GM19452 (cell line): ENCODE measurements at regions not wholly inside any gene's neighbourhood (a gene's known extent, or its start where the extent isn't known, plus 50 kb on each side); places are given as distances from the start of the nearest gene placed in this dataset.

ENCODE experiments used
- ATAC-seq: cut with Tn5 transposase; IDR thresholded peaks from one replicate; pipeline ENCODE4 v1.9.1; 2021; ENCODE audit not compliant: unreplicated experiment

DNA sequence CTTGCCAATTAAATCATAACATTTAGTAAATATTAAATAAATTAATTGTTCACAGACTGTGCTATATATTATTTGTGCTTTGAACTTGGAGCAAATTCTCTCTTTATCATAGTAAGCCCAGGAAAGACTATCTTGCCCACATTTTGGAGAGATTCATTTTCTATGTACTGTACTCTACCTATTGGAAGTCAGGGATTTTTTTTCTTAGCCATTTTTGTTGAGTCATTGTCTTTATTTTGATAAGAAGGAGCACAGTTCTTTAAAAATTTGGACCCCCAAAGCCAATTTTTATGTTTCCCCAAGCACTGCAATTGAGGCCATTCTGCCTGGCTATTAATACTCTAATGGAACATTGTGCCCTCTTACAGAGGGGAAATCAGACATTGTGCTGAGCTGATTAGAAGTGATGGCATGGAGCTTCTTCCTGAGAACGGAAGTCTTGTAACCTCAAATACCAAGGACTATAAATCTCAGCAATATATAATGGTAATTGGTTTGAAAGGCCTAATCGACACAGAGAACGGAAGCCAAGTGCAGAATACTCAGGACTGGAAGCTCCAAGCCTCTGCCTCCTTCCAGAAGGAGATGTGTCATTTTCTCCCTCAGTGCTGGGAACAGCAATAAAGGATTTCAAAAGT, 188.8 kb upstream of the PAPPA start:
- no peak for ATAC-seq

DNA sequence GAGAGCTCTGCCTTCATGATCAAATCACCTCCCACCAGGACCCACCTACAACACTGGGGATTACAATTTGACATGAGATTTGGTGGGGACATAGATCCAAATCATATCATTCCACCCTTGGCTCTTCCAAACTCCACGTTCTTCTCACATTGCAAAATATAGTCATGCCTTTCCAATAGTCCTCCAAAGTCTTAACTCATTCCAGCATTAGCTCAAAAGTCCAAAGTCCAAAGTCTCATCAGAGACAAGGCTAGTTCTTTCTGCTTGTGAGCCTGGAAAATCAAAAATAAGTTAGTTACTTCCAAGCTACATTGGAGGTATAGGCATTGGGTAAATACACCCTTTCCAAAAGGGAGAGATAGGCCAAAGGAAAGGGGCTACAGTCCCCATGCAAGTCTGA, 186.9 kb upstream of the PAPPA start:
- ATAC-seq, result no peak

DNA sequence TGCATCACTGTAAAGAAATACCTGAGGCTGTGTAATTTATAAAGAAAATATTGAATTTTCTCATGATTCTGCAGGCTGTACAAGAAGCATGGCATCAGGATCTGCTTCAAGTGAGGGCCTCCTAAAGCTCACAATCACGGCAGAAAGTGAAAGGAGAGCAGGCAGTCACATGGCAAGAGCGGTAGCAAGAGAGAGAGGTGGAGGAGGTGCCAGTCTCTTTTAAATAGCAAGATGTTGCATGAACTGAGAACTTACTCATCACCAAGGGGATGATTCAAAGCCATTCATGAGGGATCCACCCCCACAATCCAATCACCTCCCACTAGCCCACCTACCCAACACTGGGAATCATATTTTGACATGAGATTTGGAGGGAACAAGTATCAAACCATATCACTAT, 184.5 kb upstream of the PAPPA start:
- no peak for ATAC-seq

DNA sequence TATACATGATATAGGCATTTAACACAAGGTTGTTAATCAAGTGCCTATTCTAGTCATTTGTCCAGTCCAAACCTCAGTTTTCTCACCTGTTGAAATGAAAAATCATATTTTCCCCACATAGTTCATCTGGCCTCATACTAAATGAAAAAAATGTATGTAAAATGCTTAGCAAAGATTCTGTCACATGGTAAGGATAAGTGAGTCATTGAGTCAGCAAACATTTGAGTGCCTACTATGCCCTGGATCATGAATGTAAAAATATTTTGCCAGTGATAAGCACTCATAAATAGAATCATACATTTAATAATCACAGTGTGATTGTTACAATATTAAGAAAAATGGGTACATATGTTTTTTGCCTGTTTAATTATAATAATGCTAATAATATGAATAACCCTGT, 181.2 kb upstream of the PAPPA start:
- ATAC-seq, result no peak

DNA sequence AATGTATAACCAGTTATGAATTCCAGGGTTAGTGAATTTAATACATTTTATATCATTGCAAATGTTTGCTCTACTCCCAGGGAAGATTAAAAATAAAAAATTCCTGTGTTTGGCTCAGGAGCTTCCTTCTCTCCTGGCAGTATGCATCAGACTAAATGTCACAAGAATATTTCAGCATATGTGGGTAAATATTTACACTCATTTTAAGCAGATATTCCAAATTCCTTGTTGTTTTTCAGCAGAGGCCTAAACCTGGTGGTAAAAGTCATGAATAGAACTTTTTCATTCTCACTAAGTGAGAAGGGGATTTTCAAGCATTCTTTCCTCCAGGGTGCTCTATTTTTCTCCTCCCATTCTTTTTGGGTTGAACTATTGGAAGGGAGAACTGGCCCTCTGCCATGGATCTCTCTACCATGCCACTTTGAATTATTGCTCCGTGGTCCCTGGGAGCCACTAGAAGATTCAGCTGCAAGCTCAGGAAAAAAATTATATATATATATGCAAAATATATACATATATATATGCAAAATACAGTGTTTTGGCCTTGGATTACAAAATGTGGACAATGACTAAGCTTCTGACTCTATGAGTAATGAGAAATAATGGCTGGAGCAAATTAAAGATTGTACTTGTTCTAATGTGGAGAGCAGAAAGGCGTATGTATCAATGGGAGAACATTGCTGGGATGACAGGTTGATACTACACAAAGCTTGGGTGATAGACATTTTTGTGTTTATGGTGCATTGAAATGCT, 180.6 kb upstream of the PAPPA start:
- ATAC-seq, result no peak

DNA sequence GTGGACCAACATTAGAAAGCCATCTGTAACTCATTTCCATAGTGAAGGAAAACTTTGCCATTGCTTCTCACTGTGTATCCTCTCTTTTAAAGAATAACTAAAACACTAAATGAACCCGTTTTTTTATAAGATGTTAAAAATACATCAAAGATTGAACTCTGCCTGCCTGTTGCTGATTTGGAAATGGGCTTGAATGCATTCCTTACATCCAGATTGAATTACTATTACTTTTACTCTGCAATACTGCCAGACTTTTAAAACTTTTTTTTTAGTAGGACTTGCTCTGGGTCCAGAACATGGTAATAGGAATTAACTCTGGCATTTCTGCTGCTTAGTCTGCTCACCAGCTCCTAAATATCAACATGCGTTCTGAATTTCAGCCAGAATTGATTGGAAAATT, 176.8 kb upstream of the PAPPA start:
- ATAC-seq, result no peak

DNA sequence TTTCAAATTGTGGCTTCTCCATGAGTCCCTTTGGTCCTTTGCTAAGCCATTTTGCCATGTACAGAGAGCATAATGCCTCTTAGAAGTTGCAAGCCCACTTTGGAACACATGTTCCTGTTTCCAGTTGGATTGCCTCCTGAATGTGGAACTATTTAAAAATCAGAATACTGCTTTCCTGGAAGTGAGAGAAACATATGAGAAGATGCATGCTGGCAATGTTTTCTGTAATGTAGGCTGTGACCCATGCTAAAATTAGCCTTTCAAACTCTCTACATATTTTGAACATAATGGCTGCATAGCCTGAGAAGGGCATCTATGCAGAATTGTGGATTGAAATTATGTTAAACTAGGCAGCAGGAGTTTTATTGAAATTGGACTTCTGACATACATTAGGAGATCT, 175.5 kb upstream of the PAPPA start:
- no peak for ATAC-seq

DNA sequence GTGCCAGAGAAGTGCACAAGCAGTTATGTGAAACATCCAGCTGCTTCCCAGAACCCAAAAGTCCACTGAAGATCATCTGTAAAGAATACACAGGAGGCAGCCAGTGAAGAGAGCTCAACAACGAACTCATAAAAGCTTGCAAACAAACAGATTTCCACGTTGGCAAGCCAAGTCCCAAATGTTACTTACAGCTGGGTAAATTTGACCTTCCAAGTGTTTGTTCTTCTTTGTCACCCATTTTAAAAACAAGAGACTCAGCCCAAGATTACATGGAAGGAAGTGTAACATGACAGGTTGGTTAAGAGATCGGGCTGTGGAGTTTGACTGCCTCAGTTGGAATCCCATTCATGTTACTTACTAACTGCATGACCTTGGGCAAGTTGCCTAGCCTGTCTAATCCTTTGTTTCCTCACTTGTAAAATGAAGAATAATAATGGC, 174.9 kb upstream of the PAPPA start:
- no peak for ATAC-seq

DNA sequence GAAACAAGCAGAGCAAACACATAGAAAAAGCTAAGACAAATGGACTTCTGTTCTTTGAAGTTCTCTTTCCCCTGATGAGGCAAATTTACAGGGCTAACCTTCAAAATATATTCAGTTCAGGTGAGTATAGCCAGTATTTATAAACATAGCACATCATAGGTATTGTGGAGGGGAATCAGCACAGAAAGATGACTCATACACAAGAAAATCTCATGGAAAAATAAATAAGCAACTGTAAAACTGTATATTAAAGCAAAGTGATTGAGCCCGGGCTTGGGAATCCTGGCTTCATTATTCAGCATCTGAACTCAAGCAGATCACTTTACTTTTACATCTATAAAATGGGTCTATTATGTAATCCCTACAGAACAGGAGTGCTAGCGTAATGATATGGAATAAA, 173.5 kb upstream of the PAPPA start:
- ATAC-seq, result no peak

DNA sequence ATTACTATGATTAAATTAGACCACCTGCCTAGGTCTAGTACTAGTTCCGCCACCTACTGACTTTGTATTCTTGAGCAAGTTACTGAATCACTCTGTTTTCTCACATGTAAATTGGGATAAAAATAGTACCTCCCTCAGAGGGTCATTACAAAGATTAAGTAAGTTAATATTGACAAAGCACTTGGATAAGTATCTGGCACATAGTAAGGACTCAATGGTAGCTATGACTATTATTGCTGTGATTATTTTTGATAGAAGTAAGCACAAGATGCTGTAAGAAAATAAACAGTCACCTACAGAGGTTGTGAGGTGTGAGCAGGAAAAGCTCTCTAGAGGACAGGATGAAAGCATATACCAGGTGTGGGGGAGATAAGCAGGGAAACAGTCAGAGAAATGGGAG, 173.1 kb upstream of the PAPPA start:
- ATAC-seq, result no peak

DNA sequence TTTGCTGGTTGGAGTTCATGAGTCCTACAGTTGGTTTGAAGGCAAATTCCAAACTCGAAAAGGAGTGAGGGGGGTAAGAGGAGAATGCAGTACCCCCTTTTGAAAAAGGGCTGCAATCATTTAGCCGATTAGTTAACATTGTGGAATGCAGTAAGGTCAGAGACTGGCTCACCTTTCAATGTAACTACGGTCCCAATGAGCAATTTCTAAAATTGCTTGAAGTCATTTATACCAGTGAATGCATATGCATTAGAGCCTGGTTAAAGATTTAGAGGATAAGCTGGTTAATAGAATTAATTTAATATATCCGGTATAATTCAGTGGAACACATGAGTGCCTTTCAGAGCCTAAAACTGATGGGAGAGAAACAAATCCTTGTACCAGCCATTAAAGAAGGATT, 172.6 kb upstream of the PAPPA start:
- ATAC-seq, result no peak

DNA sequence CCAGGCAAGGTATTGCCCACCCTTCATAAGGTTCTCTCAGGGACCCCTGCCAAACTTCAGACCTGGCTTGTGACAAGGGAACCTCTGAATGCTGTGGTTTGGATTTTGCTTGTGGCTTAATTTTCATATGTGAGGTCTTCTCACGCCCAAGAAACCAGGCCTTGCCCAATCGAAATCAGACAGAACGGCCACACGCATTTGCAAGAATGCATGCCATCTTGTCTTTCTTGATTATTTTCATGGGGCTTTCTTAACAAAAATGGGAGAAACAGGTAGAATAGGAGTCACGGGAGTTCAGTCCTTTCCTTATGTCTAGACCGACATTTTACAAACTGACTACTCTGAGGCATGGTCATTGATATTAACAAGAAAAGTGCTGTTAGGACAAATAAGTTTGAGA, 170.2 kb upstream of the PAPPA start:
- no peak for ATAC-seq

DNA sequence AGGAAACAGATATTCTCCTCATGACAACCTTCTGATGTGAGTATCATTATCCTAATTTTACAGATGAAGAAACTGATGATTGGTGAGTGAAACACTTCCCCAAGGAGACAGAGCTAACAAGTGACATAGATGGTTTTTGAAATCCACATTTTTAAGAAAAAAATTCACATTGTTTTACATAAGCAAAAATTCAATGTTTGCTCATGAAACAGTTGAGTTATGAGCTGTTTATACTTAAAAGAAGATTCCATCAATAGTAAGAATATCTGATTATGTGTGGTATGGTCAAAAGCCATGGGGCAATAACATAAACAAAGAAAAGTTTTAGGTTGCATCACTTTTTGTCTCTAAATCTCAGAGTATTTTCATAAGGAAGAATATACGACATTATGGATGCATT, 167.9 kb upstream of the PAPPA start:
- ATAC-seq, result no peak

DNA sequence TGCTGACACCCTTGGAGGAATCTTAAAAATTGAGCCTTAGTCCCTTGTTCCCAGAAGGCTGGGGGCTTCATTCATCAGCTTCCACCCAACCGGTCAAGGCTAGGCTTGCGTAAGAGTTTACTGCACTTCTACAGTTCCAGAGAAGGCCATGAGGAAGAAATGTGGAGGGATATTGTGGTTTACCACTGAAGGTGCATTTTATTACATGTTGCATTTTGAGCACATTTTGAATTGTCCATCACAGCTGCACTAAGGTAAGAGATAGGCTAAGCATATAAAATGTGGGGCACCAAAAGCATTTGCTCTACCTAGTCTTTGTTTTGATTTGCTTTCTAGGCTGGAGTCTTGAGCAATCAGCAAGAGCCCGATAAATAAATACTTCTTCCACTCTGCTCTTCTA, 167.1 kb upstream of the PAPPA start:
- no peak for ATAC-seq

DNA sequence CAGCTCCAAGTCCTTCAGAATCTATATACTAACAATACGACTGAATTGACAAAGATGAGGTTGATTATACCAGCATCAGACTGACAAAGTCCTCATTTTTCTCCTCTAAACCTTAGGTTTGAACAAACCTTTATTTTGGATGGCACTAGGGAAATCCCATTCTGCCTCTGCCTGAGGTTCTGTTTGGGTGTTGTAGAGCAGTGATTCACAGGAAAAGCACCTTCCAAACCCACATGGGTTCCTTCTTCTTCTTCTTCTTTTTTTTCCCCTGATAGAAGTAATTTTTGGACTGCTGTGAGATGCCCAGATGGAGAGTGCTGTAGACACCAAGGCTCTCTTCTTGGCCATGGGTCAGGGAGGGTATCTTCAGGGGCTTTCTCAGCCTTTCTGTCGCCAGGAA, 164.9 kb upstream of the PAPPA start:
- ATAC-seq, result no peak

DNA sequence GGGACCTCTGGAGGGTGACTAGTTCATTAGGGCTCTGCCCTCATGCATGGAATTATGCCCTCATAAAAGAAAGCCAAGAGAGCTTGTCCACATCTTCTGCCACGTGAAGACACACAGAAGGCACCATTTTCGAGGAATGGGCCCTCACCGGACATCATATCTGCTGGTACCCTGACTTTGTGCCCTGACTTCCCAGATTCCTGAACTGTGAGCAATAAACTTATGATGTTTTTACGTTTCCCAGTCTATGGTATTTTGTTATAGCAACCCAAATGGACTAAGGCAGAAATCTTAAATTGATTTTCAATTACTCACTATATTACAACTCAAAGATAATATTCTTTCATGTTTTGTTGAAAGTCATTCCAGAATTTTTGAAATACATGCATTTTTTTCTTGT, 163.8 kb upstream of the PAPPA start:
- no peak for ATAC-seq

DNA sequence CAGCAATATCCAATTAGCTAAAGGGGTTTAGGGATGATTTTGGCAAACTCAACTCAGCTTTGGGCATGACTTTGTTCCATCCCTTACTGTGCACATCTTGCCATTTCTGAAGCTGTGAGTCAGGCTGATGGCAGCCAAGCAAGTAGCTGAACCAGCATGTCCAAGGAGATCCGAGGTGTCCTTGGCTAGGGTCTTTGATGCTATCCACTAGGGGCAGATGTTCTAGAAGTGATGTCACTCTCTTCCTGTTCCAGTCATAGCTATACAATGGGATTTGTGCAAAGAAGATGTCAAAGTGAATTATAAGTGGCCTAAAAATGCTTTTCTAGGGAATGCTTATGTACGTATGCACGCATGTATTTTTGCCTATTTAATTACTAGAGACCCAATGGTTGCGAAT, 160.8 kb upstream of the PAPPA start:
- no peak for ATAC-seq

DNA sequence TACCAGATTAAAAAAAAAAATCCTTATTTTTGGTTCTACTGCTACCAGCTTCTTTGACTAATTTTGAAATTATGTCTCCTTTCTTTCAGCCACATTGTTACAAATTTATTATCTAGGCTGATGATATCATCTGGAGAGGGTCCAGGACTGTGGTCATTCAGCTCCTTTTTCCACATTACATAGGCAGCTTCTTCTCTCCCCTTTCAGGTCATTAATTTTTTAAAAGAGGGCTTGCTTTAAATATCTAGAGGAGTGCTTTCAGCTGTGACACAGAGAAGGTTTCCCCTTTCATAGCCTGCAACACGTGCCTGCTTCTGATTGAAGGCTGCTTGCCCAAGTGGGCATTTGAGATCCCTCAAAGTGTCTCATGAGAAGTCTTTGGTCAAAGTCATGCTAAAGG, 155.7 kb upstream of the PAPPA start:
- ATAC-seq, result no peak

DNA sequence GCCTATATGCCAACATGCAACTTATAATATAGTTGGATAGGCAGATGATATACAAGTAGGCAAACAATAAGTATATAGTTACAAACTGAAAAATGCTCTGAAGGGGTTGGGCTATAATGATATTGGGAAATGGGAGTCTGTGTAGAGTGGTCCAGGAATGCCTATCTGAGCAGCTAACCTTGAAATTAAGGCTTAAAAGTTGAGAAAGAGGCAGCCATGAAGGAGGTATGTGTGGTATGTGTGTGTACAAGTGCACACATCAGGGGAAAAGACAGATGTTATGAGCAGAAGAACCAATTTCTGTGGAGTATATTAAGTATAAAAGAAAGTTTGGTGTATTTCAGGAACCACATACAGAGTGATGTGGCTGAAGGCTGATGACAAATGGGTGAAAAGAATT, 154.9 kb upstream of the PAPPA start:
- ATAC-seq, result no peak

DNA sequence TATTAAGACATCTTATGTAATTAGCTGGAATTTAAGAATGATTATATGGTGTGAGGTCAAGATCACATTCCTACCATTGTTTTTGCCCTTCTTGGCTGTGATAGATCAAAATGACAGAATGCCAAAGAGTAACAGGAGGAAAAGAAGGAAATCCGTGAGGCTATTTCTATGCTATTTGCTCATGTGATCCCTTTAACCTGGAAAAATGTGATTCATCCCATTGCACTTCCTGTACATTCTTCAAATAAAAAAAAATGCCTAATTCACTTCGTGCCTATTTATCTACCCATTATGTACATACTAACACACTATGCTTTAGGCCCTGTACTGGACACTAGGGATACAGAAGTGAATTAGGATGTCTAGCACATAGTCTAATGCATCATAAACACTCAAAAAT, 154.1 kb upstream of the PAPPA start:
- ATAC-seq, result no peak

DNA sequence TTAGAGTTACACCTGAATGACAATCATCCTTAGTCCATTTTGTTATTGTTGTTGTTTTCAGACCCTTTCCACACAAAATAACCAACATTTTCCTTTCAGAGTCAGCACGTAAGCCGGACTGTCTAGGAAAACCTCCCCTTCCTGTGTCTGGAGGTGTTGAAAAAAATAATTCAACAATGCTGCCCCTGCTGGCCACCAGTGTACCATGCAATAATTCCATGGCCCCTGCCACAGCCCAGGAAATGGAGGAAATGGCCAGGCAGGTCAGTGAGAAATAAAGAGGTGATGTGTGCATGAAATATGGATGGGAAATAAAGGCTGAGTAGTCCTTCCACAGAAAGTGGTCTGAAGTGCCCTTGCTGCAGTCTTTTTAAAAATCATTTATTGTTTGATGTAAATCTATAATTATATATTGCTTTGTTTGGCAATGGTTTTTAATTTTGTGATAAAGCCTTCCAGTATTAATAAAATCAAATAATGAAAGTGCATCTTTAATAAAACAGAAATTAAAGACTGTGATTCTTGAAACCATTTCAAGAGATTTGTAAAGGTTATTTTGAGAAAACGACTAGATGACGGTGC, 152.8 kb upstream of the PAPPA start:
- ATAC-seq, result no peak

DNA sequence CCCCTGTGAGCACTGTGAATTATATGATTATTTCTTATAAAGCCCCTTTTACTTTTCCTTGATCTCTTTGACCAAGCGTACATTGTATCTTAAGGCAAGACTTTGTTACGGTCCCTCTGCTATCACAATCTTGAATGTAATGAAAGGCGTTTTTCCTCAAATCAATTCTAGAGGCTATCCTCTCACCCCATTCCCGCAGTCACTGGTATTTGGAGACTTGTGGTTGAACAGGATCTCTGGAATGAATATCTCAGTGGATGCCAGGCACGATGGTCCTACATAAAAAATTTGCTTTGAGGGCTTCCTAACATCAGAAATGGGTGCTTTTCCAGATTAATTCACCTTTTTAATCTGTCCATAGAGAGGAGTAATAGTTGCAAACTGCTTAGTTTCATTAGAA, 151.4 kb upstream of the PAPPA start:
- ATAC-seq, result no peak

DNA sequence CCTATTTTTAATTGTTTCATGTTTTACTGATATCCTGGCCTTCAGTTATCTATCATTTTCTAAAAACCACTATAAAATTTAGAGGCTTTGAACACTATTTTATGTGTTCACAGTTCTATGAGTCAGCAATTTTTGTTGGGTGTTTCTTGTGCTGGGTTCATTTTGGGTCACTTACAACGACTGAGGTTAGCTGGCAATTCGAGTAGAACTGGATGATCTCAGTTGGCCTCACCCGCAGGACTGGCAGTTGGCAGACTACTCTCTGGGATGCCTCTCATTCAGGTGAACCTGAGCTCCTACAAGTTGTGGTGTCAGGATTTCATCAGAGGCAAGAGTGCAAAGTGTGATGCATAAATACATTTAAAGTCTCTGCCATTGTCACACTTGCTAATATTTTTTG, 151.0 kb upstream of the PAPPA start:
- ATAC-seq, result no peak
